ENCODE measurements at regions not wholly inside any gene's neighbourhood (a gene's known extent, or its start where the extent isn't known, plus 50 kb on each side); places are given as distances from the start of the nearest gene placed in this dataset.

DNA sequence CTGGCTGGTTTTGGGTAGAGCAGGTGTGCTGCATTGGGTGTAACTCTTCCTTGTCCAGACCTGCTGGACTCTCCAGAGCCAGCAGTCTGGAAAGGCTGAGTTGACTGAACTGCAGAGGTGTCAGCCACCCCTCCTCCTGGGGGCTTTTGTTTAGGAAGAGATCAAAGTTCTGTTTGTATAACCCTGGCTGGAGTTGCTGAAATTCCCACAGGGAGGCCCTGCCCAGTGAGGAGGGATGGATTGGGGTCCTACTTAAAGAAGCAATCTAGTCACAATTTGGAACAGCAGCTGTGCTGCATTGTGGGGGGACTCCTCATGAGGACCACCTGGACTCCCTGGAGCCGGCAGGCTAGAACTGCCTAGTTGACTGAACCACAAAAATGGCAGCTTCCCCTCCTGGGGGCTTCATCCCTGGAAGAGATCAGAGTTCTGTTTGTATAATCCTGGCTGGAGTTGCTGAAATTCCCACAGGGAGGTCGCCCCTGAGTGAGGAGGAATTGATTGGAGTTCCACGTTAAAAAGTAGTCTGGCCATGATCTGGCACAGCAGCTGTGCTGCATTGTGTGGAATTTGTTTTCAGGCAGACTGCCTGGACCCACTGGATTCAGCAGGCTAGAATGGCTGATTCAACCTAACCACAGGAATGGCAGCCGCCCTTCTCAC is 264.9 kb upstream of the ZC4H2 start:
- TF ChIP-seq, protein P1, sequence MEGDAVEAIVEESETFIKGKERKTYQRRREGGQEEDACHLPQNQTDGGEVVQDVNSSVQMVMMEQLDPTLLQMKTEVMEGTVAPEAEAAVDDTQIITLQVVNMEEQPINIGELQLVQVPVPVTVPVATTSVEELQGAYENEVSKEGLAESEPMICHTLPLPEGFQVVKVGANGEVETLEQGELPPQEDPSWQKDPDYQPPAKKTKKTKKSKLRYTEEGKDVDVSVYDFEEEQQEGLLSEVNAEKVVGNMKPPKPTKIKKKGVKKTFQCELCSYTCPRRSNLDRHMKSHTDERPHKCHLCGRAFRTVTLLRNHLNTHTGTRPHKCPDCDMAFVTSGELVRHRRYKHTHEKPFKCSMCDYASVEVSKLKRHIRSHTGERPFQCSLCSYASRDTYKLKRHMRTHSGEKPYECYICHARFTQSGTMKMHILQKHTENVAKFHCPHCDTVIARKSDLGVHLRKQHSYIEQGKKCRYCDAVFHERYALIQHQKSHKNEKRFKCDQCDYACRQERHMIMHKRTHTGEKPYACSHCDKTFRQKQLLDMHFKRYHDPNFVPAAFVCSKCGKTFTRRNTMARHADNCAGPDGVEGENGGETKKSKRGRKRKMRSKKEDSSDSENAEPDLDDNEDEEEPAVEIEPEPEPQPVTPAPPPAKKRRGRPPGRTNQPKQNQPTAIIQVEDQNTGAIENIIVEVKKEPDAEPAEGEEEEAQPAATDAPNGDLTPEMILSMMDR (conservative IDR thresholded peaks at IDR 0.05; ENCODE audit: low read depth in 2 of 2) = no peak
- TF ChIP-seq REST (IDR thresholded peaks at IDR 0.05; ENCODE audit: unreplicated experiment) = no peak
